ENCODE measurements at regions not wholly inside any gene's neighbourhood (a gene's known extent, or its start where the extent isn't known, plus 50 kb on each side); places are given as distances from the start of the nearest gene placed in this dataset.
A peak's percentile ranks its signal among the peaks of the same experiment; 100 is the strongest.
"Not testable (repeated sequence)": the region's sequence is repeated elsewhere in the genome, so short reads cannot be mapped to it uniquely, and the experiment has no call there.

DNA sequence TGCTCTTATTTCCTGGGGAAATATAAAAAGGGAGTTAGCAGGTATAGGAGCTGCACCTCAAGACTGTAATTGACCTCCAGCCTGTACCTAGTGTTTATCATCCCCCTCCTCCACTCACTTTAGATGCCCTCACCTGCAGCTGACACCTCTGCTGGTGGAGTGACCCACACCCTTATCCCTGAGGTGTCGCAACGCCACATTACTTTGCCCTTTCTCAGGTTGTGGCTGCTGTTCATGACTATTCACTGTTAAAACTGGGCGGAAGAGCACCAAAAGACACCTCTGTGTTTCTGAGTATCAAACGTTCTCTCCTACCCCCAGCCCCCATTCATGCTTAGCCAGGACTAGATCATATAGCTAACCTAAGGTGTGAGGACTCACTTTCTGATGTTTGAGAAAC lies 101.5 kb upstream of the ADAMTS3 start:
- Mint-ChIP-seq H3K4me3 (no peak overlapping the region), H3K4me1 (peaks cover 14% of the 10 kb centered on the region), H3K36me3 (ENCODE audit: low read depth) (no peaks in the 10 kb centered on the region), H3K27ac (no peak overlapping the region), H3K9me3 (no peaks in the 10 kb centered on the region), H3K27me3 (ENCODE audit: low read depth, poor library complexity) (peaks cover 4% of the 10 kb centered on the region)
- TF ChIP-seq, protein P1, sequence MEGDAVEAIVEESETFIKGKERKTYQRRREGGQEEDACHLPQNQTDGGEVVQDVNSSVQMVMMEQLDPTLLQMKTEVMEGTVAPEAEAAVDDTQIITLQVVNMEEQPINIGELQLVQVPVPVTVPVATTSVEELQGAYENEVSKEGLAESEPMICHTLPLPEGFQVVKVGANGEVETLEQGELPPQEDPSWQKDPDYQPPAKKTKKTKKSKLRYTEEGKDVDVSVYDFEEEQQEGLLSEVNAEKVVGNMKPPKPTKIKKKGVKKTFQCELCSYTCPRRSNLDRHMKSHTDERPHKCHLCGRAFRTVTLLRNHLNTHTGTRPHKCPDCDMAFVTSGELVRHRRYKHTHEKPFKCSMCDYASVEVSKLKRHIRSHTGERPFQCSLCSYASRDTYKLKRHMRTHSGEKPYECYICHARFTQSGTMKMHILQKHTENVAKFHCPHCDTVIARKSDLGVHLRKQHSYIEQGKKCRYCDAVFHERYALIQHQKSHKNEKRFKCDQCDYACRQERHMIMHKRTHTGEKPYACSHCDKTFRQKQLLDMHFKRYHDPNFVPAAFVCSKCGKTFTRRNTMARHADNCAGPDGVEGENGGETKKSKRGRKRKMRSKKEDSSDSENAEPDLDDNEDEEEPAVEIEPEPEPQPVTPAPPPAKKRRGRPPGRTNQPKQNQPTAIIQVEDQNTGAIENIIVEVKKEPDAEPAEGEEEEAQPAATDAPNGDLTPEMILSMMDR (IDR thresholded peaks at IDR 0.05), result no peak
- DNase-seq, result no peak

DNA sequence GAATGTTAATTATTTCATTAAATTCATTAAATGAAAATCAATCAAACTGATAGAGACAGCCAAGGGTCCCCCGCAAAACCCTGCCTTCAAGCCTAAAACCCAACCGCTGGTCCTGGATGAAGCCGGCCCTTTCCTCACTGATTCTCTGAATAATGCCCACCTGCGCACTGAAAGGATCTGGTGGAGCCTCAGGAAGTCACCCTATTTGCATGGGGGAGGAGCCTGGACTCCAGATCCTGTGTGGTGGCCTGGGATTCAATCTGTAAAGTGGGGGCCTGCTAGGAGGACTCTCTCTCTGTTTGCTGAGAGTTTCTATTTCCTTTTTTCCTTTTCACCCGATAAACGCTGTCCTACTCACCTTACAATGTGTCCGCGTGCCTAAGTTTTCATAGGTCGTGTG lies 97.9 kb upstream of the ADAMTS3 start:
- Mint-ChIP-seq H3K36me3 (ENCODE audit: low read depth) (no peaks in the 10 kb centered on the region), H3K9me3 (no peaks in the 10 kb centered on the region), H3K4me1 (peaks cover 44% of the 10 kb centered on the region), H3K27me3 (ENCODE audit: low read depth, poor library complexity) (no peaks in the 10 kb centered on the region), H3K27ac (no peak overlapping the region), H3K4me3 (no peak overlapping the region)
- DNase-seq, result peak; percentile 24
- TF ChIP-seq, protein P1 (IDR thresholded peaks at IDR 0.05), result no peak

DNA sequence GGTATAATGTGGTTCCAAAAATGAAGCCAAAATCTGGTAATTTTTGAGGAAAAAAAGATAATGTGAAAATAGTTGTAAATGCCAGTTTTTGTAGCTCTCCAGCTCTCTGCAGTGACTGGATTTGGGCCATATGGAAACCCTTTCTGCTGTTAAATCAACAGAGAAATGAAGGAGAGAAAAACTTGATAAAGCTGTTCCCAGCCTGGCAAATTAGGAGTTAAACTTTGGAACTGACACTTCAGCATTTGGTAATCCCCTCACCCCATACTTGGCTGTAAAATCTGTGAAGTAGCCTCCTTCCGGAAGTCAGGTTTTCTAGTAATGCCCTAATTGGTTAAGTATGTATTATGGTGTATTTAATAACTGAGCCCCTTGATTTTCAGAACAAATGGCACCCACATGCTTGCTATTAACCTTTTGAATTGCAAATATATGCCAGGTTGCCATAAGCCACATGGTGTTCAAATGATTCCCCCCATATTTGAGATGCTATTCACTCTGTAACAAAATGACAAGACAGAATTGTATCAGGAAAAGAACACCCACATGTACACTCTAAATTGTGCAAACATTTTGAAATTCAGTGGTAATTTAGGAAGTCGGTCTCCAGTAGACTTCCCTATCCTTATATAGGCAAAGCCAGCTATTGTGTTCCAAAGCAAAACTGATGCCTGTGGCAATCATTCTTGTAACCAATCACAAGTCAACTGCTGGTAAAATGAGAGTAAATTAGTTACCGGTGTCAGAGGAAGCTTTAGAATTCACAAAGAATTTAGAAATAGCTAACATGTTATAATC lies 96.3 kb upstream of the ADAMTS3 start:
- Mint-ChIP-seq H3K27ac (no peak overlapping the region), H3K27me3 (ENCODE audit: low read depth, poor library complexity) (no peaks in the 10 kb centered on the region), H3K36me3 (ENCODE audit: low read depth) (no peaks in the 10 kb centered on the region), H3K9me3 (no peaks in the 10 kb centered on the region), H3K4me3 (no peak overlapping the region), H3K4me1 (peaks cover 44% of the 10 kb centered on the region)
- DNase-seq, result no peak
- TF ChIP-seq, protein P1 (IDR thresholded peaks at IDR 0.05), result no peak

DNA sequence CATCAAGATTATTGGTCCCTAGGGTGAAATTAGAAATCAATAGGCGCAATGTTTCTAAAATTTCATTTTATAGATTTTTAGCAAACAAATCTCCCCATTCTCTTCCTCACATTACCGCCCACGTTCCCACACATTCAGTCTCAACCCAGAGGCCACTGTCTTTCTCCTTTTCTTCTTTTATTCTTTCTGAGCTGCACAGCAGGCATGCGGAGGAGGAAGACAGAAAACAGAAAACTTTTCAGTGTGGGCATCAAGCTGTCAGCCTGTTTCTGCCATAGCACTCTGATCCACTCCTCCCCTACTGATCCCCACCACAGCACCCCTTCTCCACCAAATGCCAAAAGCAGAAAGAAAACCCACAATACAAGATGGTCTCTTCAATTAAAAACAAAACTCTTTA lies 94.8 kb upstream of the ADAMTS3 start:
- no peaks in the 10 kb centered on the region for H3K36me3 Mint-ChIP-seq (ENCODE audit: low read depth)
- H3K4me1 Mint-ChIP-seq, result peaks cover 44% of the 10 kb centered on the region
- no peaks in the 10 kb centered on the region for H3K9me3 Mint-ChIP-seq
- H3K27ac Mint-ChIP-seq, result peak overlapping the region; percentile 95
- H3K4me3 Mint-ChIP-seq, result peak overlapping the region; percentile 62
- TF ChIP-seq, protein P1 (IDR thresholded peaks at IDR 0.05), result no peak
- no peaks in the 10 kb centered on the region for H3K27me3 Mint-ChIP-seq (ENCODE audit: low read depth, poor library complexity)
- no peak for DNase-seq

DNA sequence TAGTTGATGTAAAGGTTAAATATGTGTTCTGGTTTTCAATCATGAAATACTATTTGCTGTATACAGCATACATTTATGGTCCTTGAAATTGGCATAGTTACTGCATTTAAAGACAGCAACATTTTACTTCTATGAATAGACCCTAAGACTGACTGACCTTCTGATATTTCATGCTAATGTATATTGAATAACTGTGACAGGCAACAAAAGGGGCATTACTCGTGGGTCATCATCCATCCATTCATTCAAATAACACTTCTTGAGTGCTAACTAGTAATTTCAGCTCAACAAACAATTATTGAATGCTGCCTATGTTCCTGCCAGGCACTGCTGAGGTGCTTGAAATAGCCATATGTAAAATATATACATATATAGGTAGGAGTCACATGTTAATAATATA lies 92.8 kb upstream of the ADAMTS3 start:
- H3K9me3 Mint-ChIP-seq, result no peaks in the 10 kb centered on the region
- H3K36me3 Mint-ChIP-seq (ENCODE audit: low read depth), result no peaks in the 10 kb centered on the region
- no peaks in the 10 kb centered on the region for H3K27me3 Mint-ChIP-seq (ENCODE audit: low read depth, poor library complexity)
- H3K4me1 Mint-ChIP-seq, result peaks cover 33% of the 10 kb centered on the region
- no peak overlapping the region for H3K27ac Mint-ChIP-seq
- DNase-seq, result no peak
- TF ChIP-seq, protein P1 (IDR thresholded peaks at IDR 0.05), result no peak
- no peak overlapping the region for H3K4me3 Mint-ChIP-seq

DNA sequence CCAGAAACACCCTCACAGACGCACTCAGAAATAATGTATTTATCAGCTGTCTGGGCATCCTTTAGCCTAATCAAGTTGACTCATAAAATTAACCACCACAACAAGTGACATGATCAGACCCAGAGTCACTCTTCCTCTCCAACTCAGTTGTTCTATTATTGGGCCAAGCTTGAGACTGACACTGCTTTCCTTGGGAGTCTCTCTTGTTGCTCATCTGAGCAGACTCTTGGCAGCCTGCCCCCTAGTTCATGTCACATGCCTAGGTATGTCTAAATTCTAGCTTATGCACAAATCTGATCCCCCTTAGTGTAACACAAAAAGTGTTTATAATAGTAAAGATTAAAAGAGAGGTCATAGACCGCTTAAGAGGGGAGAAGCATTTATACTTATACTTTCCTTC lies 72.6 kb upstream of the ADAMTS3 start:
- Mint-ChIP-seq H3K4me3 (no peak overlapping the region), H3K9me3 (peaks cover 18% of the 10 kb centered on the region), H3K36me3 (ENCODE audit: low read depth) (no peaks in the 10 kb centered on the region), H3K4me1 (no peaks in the 10 kb centered on the region), H3K27ac (no peak overlapping the region), H3K27me3 (ENCODE audit: low read depth, poor library complexity) (no peaks in the 10 kb centered on the region)
- no peak for DNase-seq
- TF ChIP-seq, protein P1 (IDR thresholded peaks at IDR 0.05), result no peak

DNA sequence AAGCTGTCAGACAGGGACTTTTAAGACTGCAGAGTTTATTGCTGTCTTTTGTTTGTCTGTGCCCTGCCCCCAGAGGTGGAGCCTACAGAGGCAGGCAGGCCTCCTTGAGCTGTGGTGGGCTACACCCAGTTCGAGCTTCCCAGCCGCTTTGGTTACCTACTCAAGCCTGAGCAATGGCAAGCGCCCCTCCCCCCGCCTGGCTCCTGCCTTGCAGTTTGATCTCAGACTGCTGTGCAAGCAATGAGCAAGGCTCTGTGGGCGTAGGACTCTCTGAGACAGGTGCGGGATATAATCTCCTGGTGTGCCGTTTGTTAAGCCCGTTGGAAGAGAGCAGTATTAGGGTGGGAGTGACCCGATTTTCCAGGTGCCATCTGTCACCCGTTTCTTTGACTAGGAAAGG lies 67.8 kb upstream of the ADAMTS3 start:
- not testable (repeated sequence) for H3K27ac Mint-ChIP-seq; H3K36me3 Mint-ChIP-seq (ENCODE audit: low read depth); H3K4me1 Mint-ChIP-seq; DNase-seq; H3K4me3 Mint-ChIP-seq; H3K27me3 Mint-ChIP-seq (ENCODE audit: low read depth, poor library complexity)
- peaks cover 43% of the 10 kb centered on the region for H3K9me3 Mint-ChIP-seq

DNA sequence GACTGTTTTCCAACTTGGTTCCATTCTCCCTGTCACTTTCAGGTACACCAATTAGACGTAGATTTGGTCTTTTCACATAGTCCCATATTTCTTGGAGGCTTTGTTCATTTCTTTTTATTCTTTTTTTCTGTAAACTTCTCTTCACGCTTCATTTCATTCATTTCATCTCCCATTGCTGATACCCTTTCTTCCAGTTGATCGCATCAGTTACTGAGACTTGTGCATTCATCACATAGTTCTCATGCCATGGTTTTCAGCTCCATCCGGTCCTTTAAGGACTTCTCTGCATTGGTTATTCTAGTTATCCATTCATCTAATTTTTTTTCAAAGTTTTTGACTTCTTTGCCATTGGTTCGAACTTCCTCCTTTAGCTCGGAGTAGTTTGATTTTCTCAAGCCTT lies 66.9 kb upstream of the ADAMTS3 start:
- not testable (repeated sequence) for H3K4me1 Mint-ChIP-seq; DNase-seq; H3K27ac Mint-ChIP-seq; H3K36me3 Mint-ChIP-seq (ENCODE audit: low read depth); H3K4me3 Mint-ChIP-seq; H3K27me3 Mint-ChIP-seq (ENCODE audit: low read depth, poor library complexity)
- H3K9me3 Mint-ChIP-seq, result peaks cover 49% of the 10 kb centered on the region

DNA sequence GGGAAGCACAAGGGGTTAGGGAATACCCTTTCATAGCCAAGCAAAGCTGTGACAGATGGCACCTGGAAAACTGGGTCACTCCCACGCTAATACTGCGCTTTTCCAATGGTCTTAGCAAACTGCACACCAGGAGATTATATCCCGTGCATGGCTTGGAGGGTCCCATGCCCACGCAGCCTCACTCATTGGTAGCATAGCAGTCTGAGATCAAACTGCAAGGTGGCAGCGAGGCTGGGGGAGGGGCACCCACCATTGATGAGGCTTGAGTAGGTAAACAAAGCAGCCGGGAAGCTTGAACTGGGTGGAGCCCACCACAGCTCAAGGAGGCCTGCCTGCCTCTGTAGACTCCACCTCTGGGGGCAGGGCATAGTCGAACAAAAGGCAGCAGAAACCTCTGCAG lies 63.2 kb upstream of the ADAMTS3 start:
- H3K4me1 Mint-ChIP-seq; DNase-seq; H3K4me3 Mint-ChIP-seq; H3K36me3 Mint-ChIP-seq (ENCODE audit: low read depth); H3K27ac Mint-ChIP-seq; H3K27me3 Mint-ChIP-seq (ENCODE audit: low read depth, poor library complexity): not testable (repeated sequence)
- H3K9me3 Mint-ChIP-seq, result peaks cover 37% of the 10 kb centered on the region
